ENCODE measurements at regions not wholly inside any gene's neighbourhood (a gene's known extent, or its start where the extent isn't known, plus 50 kb on each side); places are given as distances from the start of the nearest gene placed in this dataset.

GRCh38 chr6:88556663-88557062 is 390.5 kb upstream of the CNR1 start:
- H3K18ac ChIP-seq (ENCODE audit: insufficient read length, low read depth, low read length): no peak overlapping the region
- no peak overlapping the region for H3T11ph ChIP-seq (ENCODE audit: low read length)
- Mint-ChIP-seq H3K4me3 (no peak overlapping the region), H3K27me3 (ENCODE audit: low read depth) (no peaks in the 10 kb centered on the region), H3K4me1 (no peaks in the 10 kb centered on the region; a peak in 2 of 4 replicates), H3K9me3 (no peaks in the 10 kb centered on the region; a peak in 1 of 5 replicates), H3K36me3 (ENCODE audit: insufficient read depth in 1 of 3, low read depth in 3 of 3) (no peaks in the 10 kb centered on the region), H3K27ac (no peak overlapping the region)
- H2BK120ac ChIP-seq (ENCODE audit: low read depth, low read length, poor library complexity, severe bottlenecking): no peak overlapping the region
- WGBS (ENCODE audit: extremely low coverage, insufficient read length, low lambda C conversion rate): no CpG with 5 or more reads among the region's 4 CpGs
- H3K56ac ChIP-seq (ENCODE audit: insufficient read length, low read depth, low read length): no peak overlapping the region
- H3K9ac ChIP-seq (ENCODE audit: extremely low read depth, insufficient read length, low read length): no peak overlapping the region
- no peak overlapping the region for H3K4ac ChIP-seq (ENCODE audit: low read depth, low read length)
- no peak overlapping the region for H2AFZ ChIP-seq (ENCODE audit: low read length)
- H4K91ac ChIP-seq (ENCODE audit: insufficient read length, low read depth, low read length): no peak overlapping the region
- H2BK12ac ChIP-seq (ENCODE audit: insufficient read length, low read depth, low read length): no peak overlapping the region
- no peak for TF ChIP-seq CTCF (conservative IDR thresholded peaks at IDR 0.05)
- no peak overlapping the region for H2AK5ac ChIP-seq (ENCODE audit: insufficient read length, low read length)
- no peak overlapping the region for H2BK15ac ChIP-seq (ENCODE audit: low read depth, low read length)
- no peaks in the 10 kb centered on the region for H4K20me1 ChIP-seq (ENCODE audit: control insufficient read depth, insufficient read depth, insufficient read length)
- H3K23ac ChIP-seq (ENCODE audit: insufficient read length, low read depth, low read length): no peak overlapping the region
- H3K4me2 ChIP-seq (ENCODE audit: insufficient read depth, insufficient read length, low read length): no peak overlapping the region
- no peaks in the 10 kb centered on the region for H3K79me1 ChIP-seq (ENCODE audit: insufficient read depth, low read depth, low read length, poor library complexity, severe bottlenecking)
- H3K79me2 ChIP-seq (ENCODE audit: insufficient read depth, low read length): no peaks in the 10 kb centered on the region
- no peaks in the 10 kb centered on the region for H3K4me1 ChIP-seq (ENCODE audit: insufficient read depth, low read length)
- no peak overlapping the region for H3K27ac ChIP-seq (ENCODE audit: insufficient read length, low read depth, low read length)
- H4K5ac ChIP-seq (ENCODE audit: insufficient read length, low read depth, low read length): no peak overlapping the region
- H3K14ac ChIP-seq (ENCODE audit: insufficient read depth, low read length): no peak overlapping the region
- H3K9me3 ChIP-seq (ENCODE audit: control insufficient read depth, low read depth, low read length): no peaks in the 10 kb centered on the region
- no peaks in the 10 kb centered on the region for H3K23me2 ChIP-seq (ENCODE audit: insufficient read length, low read depth, low read length, poor library complexity, severe bottlenecking)
- H4K8ac ChIP-seq (replicated peaks; ENCODE audit: insufficient read length, low read depth, low read length): no peak overlapping the region
- no peaks in the 10 kb centered on the region for H3K27me3 ChIP-seq (ENCODE audit: insufficient read depth, low read length)
- no peak overlapping the region for H2BK20ac ChIP-seq (ENCODE audit: low read depth, low read length, poor library complexity, severe bottlenecking)
- DNase-seq: no peak
- H2BK5ac ChIP-seq (ENCODE audit: insufficient read length, low read length): no peak overlapping the region

Measured in H9 (cell line).